WTC11 (cell line): ENCODE measurements at regions not wholly inside any gene's neighbourhood (a gene's known extent, or its start where the extent isn't known, plus 50 kb on each side); places are given as distances from the start of the nearest gene placed in this dataset.

Experiments
- CREB1 ChIP-seq: sonication (generic); formaldehyde crosslinking; IDR thresholded peaks from 2 replicates; pipeline ENCODE4 v1.8.0; 2023; ENCODE audit warnings: mild to moderate bottlenecking, missing genetic modification reagents
- ETV6 ChIP-seq: sonication (generic); formaldehyde crosslinking; IDR thresholded peaks from 2 replicates; pipeline ENCODE4 v1.8.1; 2022; ENCODE audit warnings: mild to moderate bottlenecking, missing genetic modification reagents
- ZNF396 ChIP-seq: fragments of 250-450 bp; sonication (Bioruptor Pico); IDR thresholded peaks from 2 replicates; pipeline ENCODE4 v1.8.0; 2021; ENCODE audit warnings: mild to moderate bottlenecking, moderate library complexity, borderline replicate concordance
- TF ChIP-seq, protein P1 (sequence below): fragments of 200-600 bp; IDR thresholded peaks from 2 replicates; pipeline ENCODE4 v1.8.0; 2022; ENCODE audit warnings: antibody characterized with exemption
- TF ChIP-seq, protein P2 (sequence below): sonication (generic); formaldehyde crosslinking; IDR thresholded peaks from 2 replicates; pipeline ENCODE4 v1.8.1; 2023; ENCODE audit warnings: mild to moderate bottlenecking, missing genetic modification reagents, moderate library complexity
- TF ChIP-seq, protein P3 (sequence below): sonication (generic); formaldehyde crosslinking; IDR thresholded peaks from 2 replicates; pipeline ENCODE4 v1.8.0; 2022; ENCODE audit warnings: mild to moderate bottlenecking, missing genetic modification reagents

DNA sequence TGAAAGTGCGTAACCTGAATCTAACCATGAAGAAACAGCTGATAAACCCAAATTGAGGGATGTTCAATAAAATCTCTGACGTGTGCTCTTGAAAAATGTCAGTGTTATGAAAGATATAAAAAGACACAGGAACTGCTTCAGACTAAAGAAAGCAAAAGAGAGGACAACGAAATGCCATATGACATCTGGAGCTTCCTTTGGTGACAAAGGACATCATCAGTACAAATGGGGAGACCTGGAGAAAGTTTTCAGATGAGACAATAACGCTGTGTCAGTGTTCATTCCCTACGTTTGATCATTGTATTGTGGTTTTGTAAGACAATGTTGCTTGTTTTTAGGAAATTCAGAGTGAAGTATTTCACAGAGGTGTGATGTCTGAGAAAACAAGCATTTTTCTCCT, 125.9 kb upstream of the MAP1LC3B2 start:
- no peak for TF ChIP-seq ZNF396 (CRISPR knock-in tag)
- no peak for TF ChIP-seq CREB1 (CRISPR knock-in tag)
- TF ChIP-seq, protein P1, sequence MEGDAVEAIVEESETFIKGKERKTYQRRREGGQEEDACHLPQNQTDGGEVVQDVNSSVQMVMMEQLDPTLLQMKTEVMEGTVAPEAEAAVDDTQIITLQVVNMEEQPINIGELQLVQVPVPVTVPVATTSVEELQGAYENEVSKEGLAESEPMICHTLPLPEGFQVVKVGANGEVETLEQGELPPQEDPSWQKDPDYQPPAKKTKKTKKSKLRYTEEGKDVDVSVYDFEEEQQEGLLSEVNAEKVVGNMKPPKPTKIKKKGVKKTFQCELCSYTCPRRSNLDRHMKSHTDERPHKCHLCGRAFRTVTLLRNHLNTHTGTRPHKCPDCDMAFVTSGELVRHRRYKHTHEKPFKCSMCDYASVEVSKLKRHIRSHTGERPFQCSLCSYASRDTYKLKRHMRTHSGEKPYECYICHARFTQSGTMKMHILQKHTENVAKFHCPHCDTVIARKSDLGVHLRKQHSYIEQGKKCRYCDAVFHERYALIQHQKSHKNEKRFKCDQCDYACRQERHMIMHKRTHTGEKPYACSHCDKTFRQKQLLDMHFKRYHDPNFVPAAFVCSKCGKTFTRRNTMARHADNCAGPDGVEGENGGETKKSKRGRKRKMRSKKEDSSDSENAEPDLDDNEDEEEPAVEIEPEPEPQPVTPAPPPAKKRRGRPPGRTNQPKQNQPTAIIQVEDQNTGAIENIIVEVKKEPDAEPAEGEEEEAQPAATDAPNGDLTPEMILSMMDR = no peak
- TF ChIP-seq ETV6 = no peak
- TF ChIP-seq, protein P2, sequence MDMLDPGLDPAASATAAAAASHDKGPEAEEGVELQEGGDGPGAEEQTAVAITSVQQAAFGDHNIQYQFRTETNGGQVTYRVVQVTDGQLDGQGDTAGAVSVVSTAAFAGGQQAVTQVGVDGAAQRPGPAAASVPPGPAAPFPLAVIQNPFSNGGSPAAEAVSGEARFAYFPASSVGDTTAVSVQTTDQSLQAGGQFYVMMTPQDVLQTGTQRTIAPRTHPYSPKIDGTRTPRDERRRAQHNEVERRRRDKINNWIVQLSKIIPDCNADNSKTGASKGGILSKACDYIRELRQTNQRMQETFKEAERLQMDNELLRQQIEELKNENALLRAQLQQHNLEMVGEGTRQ = no peak
- TF ChIP-seq, protein P3, sequence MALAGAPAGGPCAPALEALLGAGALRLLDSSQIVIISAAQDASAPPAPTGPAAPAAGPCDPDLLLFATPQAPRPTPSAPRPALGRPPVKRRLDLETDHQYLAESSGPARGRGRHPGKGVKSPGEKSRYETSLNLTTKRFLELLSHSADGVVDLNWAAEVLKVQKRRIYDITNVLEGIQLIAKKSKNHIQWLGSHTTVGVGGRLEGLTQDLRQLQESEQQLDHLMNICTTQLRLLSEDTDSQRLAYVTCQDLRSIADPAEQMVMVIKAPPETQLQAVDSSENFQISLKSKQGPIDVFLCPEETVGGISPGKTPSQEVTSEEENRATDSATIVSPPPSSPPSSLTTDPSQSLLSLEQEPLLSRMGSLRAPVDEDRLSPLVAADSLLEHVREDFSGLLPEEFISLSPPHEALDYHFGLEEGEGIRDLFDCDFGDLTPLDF = no peak
